Activated CD4-positive, alpha-beta T cell treated with anti-CD3 and anti-CD28 coated beads, Interleukin-2, amount 10 ng/mL, durations not matched to agents 7 days and 5 days (primary cell): ENCODE measurements at regions not wholly inside any gene's neighbourhood (a gene's known extent, or its start where the extent isn't known, plus 50 kb on each side); places are given as distances from the start of the nearest gene placed in this dataset.
"Not testable (repeated sequence)": the region's sequence is repeated elsewhere in the genome, so short reads cannot be mapped to it uniquely, and the experiment has no call there.

Source experiments
- CTCF ChIA-PET: fragments of 350-600 bp; sonication (Branson Sonifier 250); formaldehyde crosslinking; loops from one replicate; lab custom pipeline; 2021; ENCODE audit warnings: antibody characterized with exemption; lab: Charles Lee
- POLR2A ChIA-PET: fragments of 350-600 bp; sonication (Branson Sonifier 250); formaldehyde crosslinking; loops from one replicate; lab custom pipeline; 2021; ENCODE audit warnings: antibody characterized with exemption; lab: Charles Lee
- DNase-seq: peaks from one replicate; pipeline ENCODE4 v3.0.0-alpha.2; 2020
- H3K27ac Mint-ChIP-seq: one replicate; pipeline ENCODE4 v1.8.0; 2021; ENCODE audit warnings: mild to moderate bottlenecking, moderate library complexity, mixed read lengths
- H3K27me3 Mint-ChIP-seq: one replicate; pipeline ENCODE4 v1.8.0; 2021; ENCODE audit warnings: mixed read lengths
- H3K36me3 Mint-ChIP-seq: one replicate; pipeline ENCODE4 v1.8.0; 2021; ENCODE audit warnings: low read depth, mixed read lengths
- H3K4me1 Mint-ChIP-seq: one replicate; pipeline ENCODE4 v1.8.0; 2021; ENCODE audit warnings: mixed read lengths
- H3K4me3 Mint-ChIP-seq: one replicate; pipeline ENCODE4 v1.8.0; 2021; ENCODE audit warnings: mild to moderate bottlenecking, moderate library complexity, mixed read lengths
- H3K9me3 Mint-ChIP-seq: one replicate; pipeline ENCODE4 v1.8.0; 2021; ENCODE audit warnings: mixed read lengths

DNA sequence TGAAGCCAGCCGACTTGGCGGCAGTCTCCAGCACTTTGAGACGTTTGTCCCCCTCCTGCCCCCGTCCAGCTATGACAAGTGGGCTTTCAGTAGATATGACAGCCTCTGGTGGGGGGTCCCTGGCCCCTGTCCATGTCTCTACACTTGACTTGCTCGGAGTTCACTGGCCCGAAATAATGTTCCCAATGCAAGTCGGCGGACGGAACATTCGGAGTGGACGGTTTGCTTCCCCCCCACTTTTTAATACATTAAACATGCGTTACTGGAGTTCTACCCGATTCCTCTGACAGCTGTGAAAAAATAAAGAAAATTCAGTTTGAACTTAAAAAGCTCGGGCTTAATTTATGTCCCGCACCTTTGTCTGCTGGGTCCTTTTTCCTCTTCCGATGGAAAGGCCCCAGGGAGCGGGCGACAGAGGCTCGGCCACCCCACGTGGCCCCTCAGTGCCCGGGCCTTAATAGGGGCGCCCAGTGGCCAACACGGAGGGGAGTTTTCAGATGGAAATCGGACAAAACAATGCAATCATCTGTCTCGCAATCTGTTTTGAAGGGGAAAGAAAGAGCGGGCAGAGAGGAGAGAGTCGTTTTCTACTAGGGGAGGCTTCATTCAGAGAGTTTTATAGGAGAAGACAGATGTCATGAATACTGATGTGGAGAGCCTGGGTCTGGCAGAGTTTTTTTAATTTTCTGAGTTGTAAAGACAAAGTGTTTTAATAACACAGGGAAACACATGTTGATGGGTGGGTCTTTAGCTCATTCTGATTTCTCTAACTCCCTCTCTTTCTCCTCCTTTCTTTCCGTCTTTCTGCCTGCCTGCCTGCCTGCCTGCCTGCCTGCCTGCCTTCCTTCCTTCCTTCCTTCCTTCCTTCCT lies 50.2 kb downstream of the SMIM38 start:
- H3K4me1 Mint-ChIP-seq = no peaks in the 10 kb centered on the region
- no peak for DNase-seq
- no peak overlapping the region for H3K27ac Mint-ChIP-seq
- no peak overlapping the region for H3K4me3 Mint-ChIP-seq
- H3K9me3 Mint-ChIP-seq = peaks cover 4% of the 10 kb centered on the region
- H3K27me3 Mint-ChIP-seq = no peaks in the 10 kb centered on the region
- H3K36me3 Mint-ChIP-seq = no peaks in the 10 kb centered on the region
- ChIA-PET CTCF (no interaction called here), POLR2A (no interaction called here)

- H3K36me3 Mint-ChIP-seq, CTCF ChIA-PET, H3K4me3 Mint-ChIP-seq, H3K27ac Mint-ChIP-seq, DNase-seq, H3K27me3 Mint-ChIP-seq, H3K4me1 Mint-ChIP-seq, POLR2A ChIA-PET, H3K9me3 Mint-ChIP-seq: not testable (repeated sequence)
These were observed 50.9 kb downstream of the SMIM38 start for GRCh38 chr11:69206613-69206965.

- no peak overlapping the region for H3K27ac Mint-ChIP-seq
- no peaks in the 10 kb centered on the region for H3K36me3 Mint-ChIP-seq
- DNase-seq = no peak
- no peak overlapping the region for H3K4me3 Mint-ChIP-seq
- no peaks in the 10 kb centered on the region for H3K27me3 Mint-ChIP-seq
- POLR2A ChIA-PET = no interaction called here
- CTCF ChIA-PET = no interaction called here
- H3K9me3 Mint-ChIP-seq = peaks cover 4% of the 10 kb centered on the region
- H3K4me1 Mint-ChIP-seq = no peaks in the 10 kb centered on the region
These were observed 51.6 kb downstream of the SMIM38 start for GRCh38 chr11:69207165-69207889.

GRCh38 chr11:69208190-69209037 lies 52.7 kb downstream of the SMIM38 start:
- no peak overlapping the region for H3K4me3 Mint-ChIP-seq
- H3K9me3 Mint-ChIP-seq = peaks cover 4% of the 10 kb centered on the region
- peaks cover under 1% of the 10 kb centered on the region for H3K4me1 Mint-ChIP-seq
- no peak for DNase-seq
- no peaks in the 10 kb centered on the region for H3K36me3 Mint-ChIP-seq
- CTCF ChIA-PET = interaction anchor here (0.6 kb wide), 1 partner anchor 79 kb away, joined by 4 read pairs; no protein-coding TSS in a partner anchor
- POLR2A ChIA-PET = no interaction called here
- no peak overlapping the region for H3K27ac Mint-ChIP-seq
- H3K27me3 Mint-ChIP-seq = no peaks in the 10 kb centered on the region

- Mint-ChIP-seq H3K27ac (no peak overlapping the region), H3K4me1 (peaks cover 5% of the 10 kb centered on the region), H3K27me3 (no peaks in the 10 kb centered on the region), H3K36me3 (no peaks in the 10 kb centered on the region), H3K9me3 (peaks cover 4% of the 10 kb centered on the region), H3K4me3 (no peak overlapping the region)
- POLR2A ChIA-PET = no interaction called here
- DNase-seq = no peak
- CTCF ChIA-PET = no interaction called here
These were observed 53.3 kb downstream of the SMIM38 start for GRCh38 chr11:69209038-69209350.

- ChIA-PET POLR2A (no interaction called here), CTCF (no interaction called here)
- no peak overlapping the region for H3K27ac Mint-ChIP-seq
- H3K4me1 Mint-ChIP-seq = peaks cover 5% of the 10 kb centered on the region
- no peak for DNase-seq
- peaks cover 4% of the 10 kb centered on the region for H3K9me3 Mint-ChIP-seq
- no peaks in the 10 kb centered on the region for H3K36me3 Mint-ChIP-seq
- H3K4me3 Mint-ChIP-seq = no peak overlapping the region
- H3K27me3 Mint-ChIP-seq = no peaks in the 10 kb centered on the region
These were observed 53.9 kb downstream of the SMIM38 start for GRCh38 chr11:69209421-69210309.

DNA sequence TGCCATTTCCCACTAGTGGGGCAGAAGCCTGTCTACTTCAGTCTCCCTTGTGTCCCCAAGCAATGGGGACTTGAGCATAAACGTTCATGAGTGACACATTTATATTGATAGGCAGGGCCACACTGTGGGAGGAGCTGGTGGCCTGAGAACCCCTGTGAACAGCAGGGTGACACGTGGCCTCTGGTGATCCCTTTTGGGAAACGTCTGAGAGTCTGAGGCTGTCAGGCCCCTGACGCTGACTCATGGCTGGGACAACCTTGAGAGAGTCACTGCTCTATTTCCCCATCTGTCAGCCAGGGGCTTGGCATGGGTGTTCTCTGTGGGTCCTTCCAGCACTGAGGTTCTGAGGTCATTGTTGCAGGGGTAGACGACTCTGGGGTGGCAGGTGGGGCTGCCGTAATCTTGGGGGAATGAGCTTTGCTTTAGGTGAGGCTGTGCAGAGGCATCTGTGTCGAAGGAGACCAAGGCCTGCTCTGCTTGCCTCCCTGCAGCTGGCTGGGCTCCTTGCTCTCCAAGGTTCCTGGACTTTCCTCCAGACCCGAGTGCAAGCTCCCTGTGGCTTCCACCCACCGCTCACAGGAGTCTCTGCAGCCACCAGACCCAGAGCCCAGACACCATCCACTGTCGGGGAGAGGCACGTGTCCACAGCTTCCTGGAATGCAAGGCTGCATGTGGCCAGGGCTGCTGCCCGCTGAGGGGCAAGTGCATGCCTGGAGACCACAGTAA lies 54.7 kb downstream of the SMIM38 start:
- peaks cover 4% of the 10 kb centered on the region for H3K9me3 Mint-ChIP-seq
- ChIA-PET CTCF (interaction anchor here (0.6 kb wide), 1 partner anchor 330 kb away, joined by 5 read pairs; no protein-coding TSS in a partner anchor), POLR2A (no interaction called here)
- H3K27me3 Mint-ChIP-seq = no peaks in the 10 kb centered on the region
- no peaks in the 10 kb centered on the region for H3K36me3 Mint-ChIP-seq
- DNase-seq = no peak
- H3K27ac Mint-ChIP-seq = no peak overlapping the region
- H3K4me1 Mint-ChIP-seq = peaks cover 5% of the 10 kb centered on the region
- no peak overlapping the region for H3K4me3 Mint-ChIP-seq

GRCh38 chr11:69211540-69211919 lies 55.8 kb downstream of the SMIM38 start:
- POLR2A ChIA-PET = no interaction called here

DNA sequence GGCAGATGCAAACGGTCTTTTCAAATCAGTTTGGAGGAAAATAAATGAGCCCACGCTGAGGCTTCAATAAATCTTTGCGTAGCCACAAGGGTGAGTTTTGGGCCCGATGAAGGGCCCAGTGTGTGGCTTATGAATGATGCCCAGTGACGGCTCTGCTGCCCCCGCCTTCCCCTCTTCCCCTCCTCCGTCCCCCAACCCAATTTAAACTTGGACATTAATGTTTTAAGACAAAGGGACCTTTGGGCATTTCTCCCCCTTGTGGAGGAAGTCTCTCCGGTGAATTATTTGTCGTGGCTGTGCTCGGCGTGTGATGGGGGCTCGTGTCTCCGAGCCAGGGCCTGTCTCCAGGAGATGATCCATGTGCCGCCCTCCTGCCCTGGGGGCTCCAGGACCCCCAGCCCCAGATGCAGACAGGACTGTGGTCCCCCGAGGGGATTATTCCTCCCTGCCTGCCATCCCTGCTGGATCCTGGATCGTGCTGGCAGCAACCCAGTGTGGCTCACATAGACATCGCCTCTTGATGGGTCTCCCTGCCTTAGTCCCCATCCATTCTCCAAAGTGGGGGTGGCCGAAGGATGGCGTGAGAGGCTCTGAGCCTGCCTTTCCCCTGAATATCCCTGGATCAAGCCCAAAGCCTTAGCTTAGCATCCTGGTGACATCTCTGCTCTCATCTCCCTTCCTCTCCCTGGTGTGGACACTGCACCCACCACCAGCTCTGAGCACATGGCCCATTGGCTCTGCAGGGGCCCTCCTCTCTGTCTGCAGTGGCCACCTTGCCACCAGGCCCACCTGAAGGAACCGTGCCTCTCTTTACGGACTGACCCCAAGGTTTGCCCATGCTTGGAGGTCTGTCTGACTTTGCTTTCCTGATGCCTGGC lies 56.4 kb downstream of the SMIM38 start:
- Mint-ChIP-seq H3K36me3 (no peaks in the 10 kb centered on the region), H3K4me1 (peaks cover 5% of the 10 kb centered on the region), H3K4me3 (no peak overlapping the region), H3K9me3 (peaks cover 4% of the 10 kb centered on the region), H3K27me3 (no peaks in the 10 kb centered on the region), H3K27ac (no peak overlapping the region)
- POLR2A ChIA-PET = no interaction called here
- DNase-seq = no peak
- CTCF ChIA-PET = no interaction called here

More at GRCh38 chr11:69211540-69211919, 55.8 kb downstream of the SMIM38 start:
- CTCF ChIA-PET = no interaction called here
- DNase-seq = no peak
- H3K27ac Mint-ChIP-seq = no peak overlapping the region
- H3K27me3 Mint-ChIP-seq = no peaks in the 10 kb centered on the region
- peaks cover 4% of the 10 kb centered on the region for H3K9me3 Mint-ChIP-seq
- peaks cover 5% of the 10 kb centered on the region for H3K4me1 Mint-ChIP-seq
- no peaks in the 10 kb centered on the region for H3K36me3 Mint-ChIP-seq
- H3K4me3 Mint-ChIP-seq = no peak overlapping the region

- Mint-ChIP-seq H3K36me3 (no peaks in the 10 kb centered on the region), H3K4me1 (peaks cover 5% of the 10 kb centered on the region), H3K9me3 (peaks cover 4% of the 10 kb centered on the region), H3K27me3 (no peaks in the 10 kb centered on the region), H3K27ac (no peak overlapping the region), H3K4me3 (no peak overlapping the region)
- POLR2A ChIA-PET = no interaction called here
- CTCF ChIA-PET = no interaction called here
- DNase-seq = no peak
These were observed 57.0 kb downstream of the SMIM38 start for GRCh38 chr11:69212798-69213110.

DNA sequence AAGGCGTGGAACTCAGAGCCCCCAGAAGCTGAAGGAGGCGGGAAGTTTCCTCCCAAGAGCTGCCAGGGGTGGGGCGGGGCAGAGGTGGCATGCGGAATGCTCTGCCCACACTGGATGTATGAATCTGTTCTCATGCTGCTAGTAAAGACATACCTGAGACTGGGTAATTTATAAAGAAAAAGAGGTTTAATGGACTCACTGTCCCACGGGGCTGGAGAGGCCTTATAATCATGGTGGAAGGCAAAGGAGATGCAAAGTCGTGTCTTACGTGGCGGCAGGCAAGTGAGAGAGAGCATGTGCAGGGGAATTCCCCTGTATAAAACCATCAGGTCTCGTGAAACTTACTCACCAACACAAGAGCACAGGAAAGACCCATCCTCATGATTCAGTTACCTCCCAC lies 57.6 kb downstream of the SMIM38 start:
- POLR2A ChIA-PET = no interaction called here
- CTCF ChIA-PET = no interaction called here
- DNase-seq = no peak
- H3K27ac Mint-ChIP-seq = no peak overlapping the region
- H3K36me3 Mint-ChIP-seq = no peaks in the 10 kb centered on the region
- peaks cover 5% of the 10 kb centered on the region for H3K4me1 Mint-ChIP-seq
- H3K4me3 Mint-ChIP-seq = no peak overlapping the region
- H3K9me3 Mint-ChIP-seq = peaks cover 2% of the 10 kb centered on the region
- no peaks in the 10 kb centered on the region for H3K27me3 Mint-ChIP-seq
